PC-9 (cell line): ENCODE measurements at regions not wholly inside any gene's neighbourhood (a gene's known extent, or its start where the extent isn't known, plus 50 kb on each side); places are given as distances from the start of the nearest gene placed in this dataset.

Source experiments
- BruUV-seq: library from RNA; stranded (reverse); fragments of 400-500 nt; replicated peaks from 2 replicates; lab custom pipeline; 2021; lab: Mats Ljungman, UMichigan
- CTCF ChIA-PET: fragments of 300-600 bp; sonication (Branson Sonifier 250); formaldehyde crosslinking; loops from one replicate; lab custom pipeline; 2022; ENCODE audit warnings: antibody characterized with exemption; lab: Charles Lee
- POLR2A ChIA-PET: fragments of 300-600 bp; sonication (Branson Sonifier 250); formaldehyde crosslinking; loops from one replicate; lab custom pipeline; 2022; ENCODE audit warnings: antibody characterized with exemption; ENCODE audit not compliant: unreplicated experiment; lab: Charles Lee
- DNase-seq, 2 experiments: peaks; one replicate each; pipeline versions ENCODE4 v3.0.0 to v3.0.0-alpha.2; 2015 to 2022; ENCODE audit warnings: mixed read lengths in 1 of 2
- H2AFZ ChIP-seq: fragments of 200-600 bp; sonication (generic); 2 replicates; pipeline ENCODE4 v1.8.1; 2017; ENCODE audit warnings: antibody characterized with exemption
- H3F3A ChIP-seq: fragments of 200-600 bp; sonication (generic); 2 replicates; pipeline ENCODE4 v1.8.1; 2017; ENCODE audit warnings: antibody characterized with exemption, mild to moderate bottlenecking, low read depth; ENCODE audit not compliant: insufficient read depth
- H3K27ac ChIP-seq: fragments of 200-600 bp; sonication (generic); 2 replicates; pipeline ENCODE4 v1.6.1; 2016; ENCODE audit warnings: mixed run types
- H3K27me3 ChIP-seq: fragments of 200-600 bp; sonication (generic); 2 replicates; pipeline ENCODE4 v1.6.1; 2016; ENCODE audit warnings: low read depth, mixed run types; ENCODE audit not compliant: insufficient read depth
- H3K36me3 ChIP-seq: fragments of 200-600 bp; sonication (generic); 2 replicates; pipeline ENCODE4 v1.6.1; 2016; ENCODE audit warnings: low read depth, mixed run types
- H3K4me1 ChIP-seq: fragments of 200-600 bp; sonication (generic); replicated peaks from 2 replicates; pipeline ENCODE4 v1.6.1; 2016; ENCODE audit warnings: mixed run types; ENCODE audit not compliant: insufficient read depth
- H3K4me2 ChIP-seq: fragments of 200-600 bp; sonication (generic); 2 replicates; pipeline ENCODE4 v1.6.1; 2017; ENCODE audit warnings: mixed run types
- H3K4me3 ChIP-seq: fragments of 200-600 bp; sonication (generic); 2 replicates; pipeline ENCODE4 v1.6.1; 2016; ENCODE audit warnings: mixed run types
- H3K79me2 ChIP-seq: fragments of 200-600 bp; sonication (generic); 2 replicates; pipeline ENCODE4 v1.6.1; 2017; ENCODE audit warnings: low read depth, mixed run types
- H3K9me2 ChIP-seq: fragments of 200-600 bp; sonication (generic); 2 replicates; pipeline ENCODE4 v1.8.1; 2017; ENCODE audit warnings: mild to moderate bottlenecking; ENCODE audit not compliant: insufficient read depth
- H3K9me3 ChIP-seq: fragments of 200-600 bp; sonication (generic); 2 replicates; pipeline ENCODE4 v1.8.1; 2016; ENCODE audit warnings: low read depth; ENCODE audit not compliant: insufficient read depth
- H4K20me1 ChIP-seq: fragments of 200-600 bp; sonication (generic); 2 replicates; pipeline ENCODE4 v1.8.1; 2017; ENCODE audit not compliant: insufficient read depth
- EZH2 ChIP-seq: fragments of 200-600 bp; sonication (generic); IDR thresholded peaks from 2 replicates; pipeline ENCODE4 v1.8.0; 2017; ENCODE audit warnings: antibody characterized with exemption, low read depth
- intact Hi-C: fragments of 100-400 bp; cut with micrococcal nuclease; formaldehyde crosslinking; loops from one replicate; pipeline ENCODE4 v1.10.0; 2022; ENCODE audit not compliant: unreplicated experiment
- TF ChIP-seq, protein P1 (sequence below): fragments of 200-600 bp; sonication (generic); conservative IDR thresholded peaks from 2 replicates; pipeline ENCODE4 v1.6.1; 2017; ENCODE audit warnings: mixed run types, antibody characterized with exemption, mild to moderate bottlenecking, moderate library complexity

DNA sequence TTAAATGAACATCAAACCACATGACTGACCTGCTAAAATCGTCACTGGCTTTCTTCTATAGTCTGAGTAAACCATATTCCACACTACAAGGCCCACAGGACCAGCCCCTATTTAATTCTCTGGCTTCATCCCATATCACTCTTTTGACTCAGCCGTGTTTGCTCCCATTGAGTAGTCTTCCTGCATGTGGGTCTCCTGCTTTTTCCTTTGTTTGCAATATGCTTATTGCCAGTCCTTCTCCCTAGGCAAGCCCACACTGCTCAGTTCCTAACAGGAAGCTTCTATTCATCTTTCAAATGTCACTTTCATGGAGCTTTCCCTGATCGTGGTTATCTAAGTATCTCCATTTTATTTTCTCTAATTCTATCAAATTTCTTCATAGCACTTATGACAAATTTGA, 329.6 kb downstream of the RAPGEF2 start:
- H3K27me3 ChIP-seq = no peaks in the 10 kb centered on the region
- no peaks in the 10 kb centered on the region for H3F3A ChIP-seq
- H3K27ac ChIP-seq = no peak overlapping the region
- H4K20me1 ChIP-seq = no peaks in the 10 kb centered on the region
- no peaks in the 10 kb centered on the region for H3K79me2 ChIP-seq
- H3K4me1 ChIP-seq = no peaks in the 10 kb centered on the region
- DNase-seq = no peak
- H3K4me2 ChIP-seq = no peak overlapping the region
- no peaks in the 10 kb centered on the region for H3K9me3 ChIP-seq
- BruUV-seq = no TSS peak
- no peak for TF ChIP-seq EZH2
- H3K4me3 ChIP-seq = no peak overlapping the region
- H3K9me2 ChIP-seq = no peaks in the 10 kb centered on the region
- no peak overlapping the region for H2AFZ ChIP-seq
- no peaks in the 10 kb centered on the region for H3K36me3 ChIP-seq
- ChIA-PET POLR2A (no interaction called here), CTCF (no interaction called here)
- intact Hi-C loops = no loop called here

DNA sequence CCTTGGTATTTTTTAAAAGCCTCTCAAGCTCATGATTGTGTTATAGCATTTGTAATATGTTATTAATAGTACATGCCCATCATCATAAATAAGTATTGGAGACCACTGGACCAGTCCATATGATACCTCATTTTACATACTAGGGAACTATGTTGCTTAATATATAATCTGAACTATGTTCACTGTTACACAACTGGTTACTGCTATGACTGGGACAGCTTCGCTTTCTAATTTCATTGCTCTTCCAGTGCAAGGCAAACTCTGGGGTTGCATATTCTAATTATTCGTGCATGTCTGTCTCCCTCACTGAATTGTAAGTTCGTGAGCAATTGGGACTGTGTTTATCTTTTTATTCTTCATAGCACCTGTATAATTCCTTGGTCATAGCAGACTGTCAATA, 330.5 kb downstream of the RAPGEF2 start:
- no peaks in the 10 kb centered on the region for H3K36me3 ChIP-seq
- BruUV-seq = no TSS peak
- H3K9me2 ChIP-seq = no peaks in the 10 kb centered on the region
- H3K27me3 ChIP-seq = no peaks in the 10 kb centered on the region
- no peaks in the 10 kb centered on the region for H3K4me1 ChIP-seq
- ChIA-PET POLR2A (no interaction called here), CTCF (no interaction called here)
- intact Hi-C loops = no loop called here
- H3F3A ChIP-seq = no peaks in the 10 kb centered on the region
- H3K27ac ChIP-seq = no peak overlapping the region
- DNase-seq = no peak
- no peaks in the 10 kb centered on the region for H3K9me3 ChIP-seq
- H3K4me2 ChIP-seq = no peak overlapping the region
- H2AFZ ChIP-seq = no peak overlapping the region
- no peaks in the 10 kb centered on the region for H3K79me2 ChIP-seq
- H3K4me3 ChIP-seq = no peak overlapping the region
- no peak for TF ChIP-seq EZH2
- no peaks in the 10 kb centered on the region for H4K20me1 ChIP-seq

DNA sequence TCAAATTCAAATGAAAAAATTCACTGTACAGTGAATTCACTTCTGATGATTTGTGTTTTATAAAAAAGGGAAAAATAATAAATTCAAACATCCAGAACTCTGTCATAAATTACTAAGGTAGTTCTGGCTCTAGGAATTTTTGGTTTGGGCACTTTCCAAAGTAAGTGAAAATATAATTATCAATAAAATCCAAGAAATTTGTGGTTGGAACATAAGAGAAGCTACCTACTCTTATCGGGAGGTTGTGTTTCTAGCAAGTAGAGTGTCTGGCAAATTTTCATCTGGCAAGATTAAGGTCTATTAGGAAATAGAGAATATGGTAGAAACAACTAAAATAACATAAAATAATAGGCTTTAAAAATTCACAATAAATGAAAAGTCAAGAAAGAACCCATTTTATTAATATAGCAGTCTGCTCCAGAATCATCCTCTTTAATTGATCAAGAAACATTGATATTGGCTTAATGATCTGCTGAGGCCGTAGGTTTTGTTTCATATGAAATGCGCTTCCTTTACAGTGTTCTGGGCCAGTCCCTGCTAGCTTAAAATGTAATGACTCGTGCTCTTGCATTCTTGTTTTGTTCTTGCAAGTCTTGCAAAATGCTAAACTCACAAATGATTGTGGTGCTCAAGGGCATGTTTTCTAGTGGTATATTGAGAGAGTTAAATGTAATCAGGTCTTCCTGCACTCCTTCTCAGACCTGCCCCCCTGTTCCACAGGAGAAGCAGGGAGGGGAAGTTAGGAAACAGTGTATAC, 331.4 kb downstream of the RAPGEF2 start:
- POLR2A ChIA-PET = no interaction called here
- intact Hi-C loops = no loop called here
- Histone ChIP-seq H3F3A (no peaks in the 10 kb centered on the region), H3K9me3 (no peaks in the 10 kb centered on the region), H3K36me3 (no peaks in the 10 kb centered on the region), H2AFZ (no peak overlapping the region), H3K79me2 (no peaks in the 10 kb centered on the region), H3K27ac (no peak overlapping the region), H3K4me3 (no peak overlapping the region), H3K4me2 (no peak overlapping the region), H3K9me2 (no peaks in the 10 kb centered on the region), H4K20me1 (no peaks in the 10 kb centered on the region), H3K27me3 (no peaks in the 10 kb centered on the region), H3K4me1 (no peaks in the 10 kb centered on the region)
- TF ChIP-seq EZH2 = no peak
- TF ChIP-seq, protein P1, sequence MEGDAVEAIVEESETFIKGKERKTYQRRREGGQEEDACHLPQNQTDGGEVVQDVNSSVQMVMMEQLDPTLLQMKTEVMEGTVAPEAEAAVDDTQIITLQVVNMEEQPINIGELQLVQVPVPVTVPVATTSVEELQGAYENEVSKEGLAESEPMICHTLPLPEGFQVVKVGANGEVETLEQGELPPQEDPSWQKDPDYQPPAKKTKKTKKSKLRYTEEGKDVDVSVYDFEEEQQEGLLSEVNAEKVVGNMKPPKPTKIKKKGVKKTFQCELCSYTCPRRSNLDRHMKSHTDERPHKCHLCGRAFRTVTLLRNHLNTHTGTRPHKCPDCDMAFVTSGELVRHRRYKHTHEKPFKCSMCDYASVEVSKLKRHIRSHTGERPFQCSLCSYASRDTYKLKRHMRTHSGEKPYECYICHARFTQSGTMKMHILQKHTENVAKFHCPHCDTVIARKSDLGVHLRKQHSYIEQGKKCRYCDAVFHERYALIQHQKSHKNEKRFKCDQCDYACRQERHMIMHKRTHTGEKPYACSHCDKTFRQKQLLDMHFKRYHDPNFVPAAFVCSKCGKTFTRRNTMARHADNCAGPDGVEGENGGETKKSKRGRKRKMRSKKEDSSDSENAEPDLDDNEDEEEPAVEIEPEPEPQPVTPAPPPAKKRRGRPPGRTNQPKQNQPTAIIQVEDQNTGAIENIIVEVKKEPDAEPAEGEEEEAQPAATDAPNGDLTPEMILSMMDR = no peak
- CTCF ChIA-PET = interaction anchor here (0.8 kb wide), 1 partner anchor 21 kb away, joined by 4 read pairs; no protein-coding TSS in a partner anchor
- no TSS peak for BruUV-seq
- no peak for DNase-seq

DNA sequence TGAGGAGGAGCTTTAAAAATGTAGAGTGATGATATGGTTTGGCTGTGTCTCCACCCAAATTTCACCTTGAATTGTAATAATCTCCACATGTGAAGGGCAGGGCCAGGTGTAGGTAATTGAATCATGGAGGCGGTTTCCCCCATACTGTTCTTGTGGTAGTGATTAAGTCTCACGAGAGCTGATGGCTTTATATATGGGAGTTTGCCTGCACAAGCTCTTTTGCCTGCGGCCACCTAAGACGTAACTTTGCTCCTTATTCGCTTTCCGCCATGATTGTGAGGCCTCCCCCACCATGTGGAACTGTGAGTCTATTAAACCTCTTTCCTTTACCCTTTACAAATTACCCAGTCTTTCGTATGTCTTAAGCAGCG, 332.0 kb downstream of the RAPGEF2 start:
- POLR2A ChIA-PET = no interaction called here
- Histone ChIP-seq H3K36me3 (no peaks in the 10 kb centered on the region), H3K4me3 (no peak overlapping the region), H3K27me3 (no peaks in the 10 kb centered on the region), H3F3A (no peaks in the 10 kb centered on the region), H4K20me1 (no peaks in the 10 kb centered on the region), H2AFZ (no peak overlapping the region), H3K79me2 (no peaks in the 10 kb centered on the region), H3K4me2 (no peak overlapping the region), H3K9me3 (no peaks in the 10 kb centered on the region), H3K9me2 (no peaks in the 10 kb centered on the region), H3K27ac (no peak overlapping the region), H3K4me1 (no peaks in the 10 kb centered on the region)
- no peak for DNase-seq
- intact Hi-C loops = no loop called here
- CTCF ChIA-PET = interaction anchor here (0.8 kb wide), 1 partner anchor 20 kb away, joined by 4 read pairs; no protein-coding TSS in a partner anchor
- BruUV-seq = no TSS peak
- no peak for TF ChIP-seq EZH2
- TF ChIP-seq, protein P1 = no peak
